ENCODE measurements at regions not wholly inside any gene's neighbourhood (a gene's known extent, or its start where the extent isn't known, plus 50 kb on each side); places are given as distances from the start of the nearest gene placed in this dataset.

- TF ChIP-seq CTCF (IDR thresholded peaks at IDR 0.05) (no peak), POLR2A (IDR thresholded peaks at IDR 0.05) (no peak), EP300 (IDR thresholded peaks at IDR 0.05) (no peak)
Observed at GRCh38 chr7:67791918-67792317, 795.3 kb downstream of the TYW1 start.
